ENCODE measurements at regions not wholly inside any gene's neighbourhood (a gene's known extent, or its start where the extent isn't known, plus 50 kb on each side); places are given as distances from the start of the nearest gene placed in this dataset.

DNA sequence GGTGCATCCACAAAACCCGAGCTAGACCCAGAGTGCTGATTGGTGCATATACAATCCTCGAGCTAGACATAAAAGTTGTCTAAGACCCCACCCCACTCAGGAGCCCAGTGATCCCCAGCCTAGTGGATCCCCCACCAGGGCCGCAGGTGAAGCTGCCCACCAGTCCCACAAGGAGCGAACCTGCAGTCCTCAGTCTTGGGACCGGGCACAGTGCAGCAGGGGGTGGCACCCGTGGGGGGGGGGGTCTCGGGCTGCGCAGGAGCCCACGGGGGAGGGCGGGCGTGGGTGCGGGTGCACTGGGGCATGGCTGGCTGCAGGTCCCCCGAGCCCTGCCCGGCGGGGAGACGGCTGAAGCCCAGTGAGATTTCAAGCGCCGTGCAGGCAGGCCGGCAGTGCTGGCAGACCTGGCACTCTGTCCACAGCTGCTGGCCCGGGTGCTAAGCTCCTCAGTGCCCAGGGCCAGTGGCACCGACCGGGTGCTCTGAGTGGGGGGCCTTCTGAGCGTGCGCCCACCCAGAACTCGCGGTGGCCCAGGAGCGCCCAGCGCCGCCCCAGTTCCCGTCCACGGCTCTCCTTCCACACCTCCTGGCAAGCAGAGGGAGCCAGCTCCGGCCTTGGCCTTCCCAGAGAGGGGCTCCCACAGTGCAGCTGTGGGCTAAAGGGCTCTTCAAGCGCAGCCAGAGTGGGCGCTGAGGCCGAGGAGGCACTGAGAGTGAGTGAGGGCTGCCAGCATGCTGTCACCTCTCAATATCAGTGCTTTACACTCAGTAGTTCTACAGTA, 989.1 kb downstream of the FAM181B start:
- in situ Hi-C loops (cut with MboI; ENCODE audit: low pct_unique_long_range_greater_than_20kb, low sequenced_read_pairs): no loop called here

DNA sequence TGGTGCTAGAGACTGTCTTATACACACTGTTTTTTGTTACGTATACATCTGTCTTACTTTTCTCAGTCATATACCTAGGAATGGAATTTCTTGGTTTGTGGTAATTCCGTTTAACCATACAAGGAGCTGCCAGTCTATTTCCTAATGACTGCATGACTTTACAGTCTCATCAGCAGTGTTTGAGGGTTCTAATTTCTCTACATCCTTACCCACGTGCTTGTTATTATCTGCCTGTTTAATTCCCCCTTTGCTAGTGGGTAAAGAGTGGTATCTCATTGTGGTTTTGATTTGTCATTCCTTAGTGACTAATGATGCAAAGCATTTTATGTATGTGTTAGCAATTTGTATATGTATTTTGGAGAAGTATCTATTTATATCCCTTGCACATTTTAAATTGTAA, 1008.0 kb downstream of the FAM181B start:
- in situ Hi-C loops (cut with MboI; ENCODE audit: low pct_unique_long_range_greater_than_20kb, low sequenced_read_pairs): no loop called here
- DNase-seq: no peak

More for the DNA sequence above, 989.1 kb downstream of the FAM181B start:
- DNase-seq: no peak

DNA sequence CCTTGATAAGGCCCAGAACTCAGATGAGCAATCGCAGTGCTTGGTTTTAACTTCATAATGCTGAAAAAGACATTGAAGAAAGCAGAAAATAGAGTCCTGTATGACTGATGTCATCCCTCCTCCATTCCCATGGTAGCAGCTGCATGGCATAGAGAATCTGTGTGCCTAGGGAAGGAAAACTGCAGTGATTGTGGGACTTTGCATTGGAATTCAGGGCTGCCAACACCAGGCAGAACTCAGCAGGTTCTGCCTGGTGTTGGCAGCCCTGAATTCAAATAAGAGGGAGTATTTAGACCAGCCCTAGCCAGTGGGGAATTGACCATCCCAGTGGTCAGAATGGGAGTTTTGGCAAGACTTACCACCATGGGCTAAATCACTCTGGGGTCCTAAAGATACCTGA, 1016.0 kb downstream of the FAM181B start:
- in situ Hi-C loops (cut with MboI; ENCODE audit: low pct_unique_long_range_greater_than_20kb, low sequenced_read_pairs): no loop called here
- no peak for DNase-seq

DNA sequence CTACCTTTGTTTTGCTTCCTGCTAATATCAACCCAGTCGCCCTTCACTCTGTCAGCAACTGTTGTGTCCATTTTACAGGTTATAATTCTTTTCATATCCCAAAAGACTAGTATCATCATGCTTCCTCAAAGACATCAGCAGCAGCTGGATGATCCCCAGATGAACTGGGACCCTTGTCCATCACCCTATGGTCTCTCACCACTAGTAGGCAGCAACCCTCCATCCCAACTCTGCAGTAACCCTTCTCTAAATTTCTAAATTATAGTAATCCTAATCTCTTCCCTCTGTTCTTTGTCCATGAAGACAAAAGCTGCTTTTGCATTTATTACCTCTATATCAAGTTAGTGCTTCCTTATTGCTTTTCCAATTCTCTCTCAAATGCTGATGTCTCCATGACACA, 1025.8 kb downstream of the FAM181B start:
- in situ Hi-C loops (cut with MboI; ENCODE audit: low pct_unique_long_range_greater_than_20kb, low sequenced_read_pairs): no loop called here
- no peak for DNase-seq

DNA sequence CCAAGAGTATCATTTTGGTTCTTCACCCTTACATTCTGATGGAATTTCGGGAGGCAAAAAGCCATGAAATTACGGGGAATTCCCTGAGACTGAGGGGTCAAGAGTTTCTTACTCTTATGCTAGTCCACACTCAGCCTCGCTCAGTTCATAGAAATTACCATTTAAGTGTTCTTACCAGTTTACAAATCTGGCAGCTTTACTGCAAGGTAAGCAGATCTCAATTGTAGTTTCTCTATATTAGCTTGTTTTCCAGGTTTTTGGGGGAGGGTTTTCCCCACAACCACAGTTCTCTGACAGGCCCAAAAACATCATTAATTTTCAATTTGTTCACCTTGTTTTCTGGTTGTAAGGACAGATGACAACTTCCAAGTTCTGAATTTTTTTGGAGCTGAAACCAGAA, 1028.4 kb downstream of the FAM181B start:
- in situ Hi-C loops (cut with MboI; ENCODE audit: low pct_unique_long_range_greater_than_20kb, low sequenced_read_pairs): no loop called here
- DNase-seq: no peak

GRCh38 chr11:81700076-81700475, 1033.6 kb downstream of the FAM181B start:
- DNase-seq: no peak
- in situ Hi-C loops (cut with MboI; ENCODE audit: low pct_unique_long_range_greater_than_20kb, low sequenced_read_pairs): no loop called here

DNA sequence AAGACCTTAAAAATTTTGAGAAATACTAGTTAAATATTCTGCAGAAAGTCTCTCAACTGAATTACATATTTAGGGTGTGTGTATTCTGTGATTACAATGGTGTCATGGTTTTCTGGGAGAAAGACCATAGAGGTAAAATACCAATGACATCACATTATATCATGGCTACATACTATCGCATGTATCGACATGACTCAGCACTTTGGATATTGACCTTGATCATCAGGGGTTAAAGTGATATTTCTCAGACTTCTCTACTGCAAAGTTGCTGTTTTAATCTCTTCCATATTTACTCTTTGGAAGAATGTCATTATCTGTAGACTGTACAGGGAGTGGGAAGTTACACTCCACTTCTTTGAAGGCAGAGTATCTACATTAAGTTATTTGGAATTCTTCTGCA, 1046.6 kb downstream of the FAM181B start:
- DNase-seq: no peak
- in situ Hi-C loops (cut with MboI; ENCODE audit: low pct_unique_long_range_greater_than_20kb, low sequenced_read_pairs): no loop called here

GRCh38 chr11:81674211-81674610, 1059.5 kb downstream of the FAM181B start:
- in situ Hi-C loops (cut with MboI; ENCODE audit: low pct_unique_long_range_greater_than_20kb, low sequenced_read_pairs): no loop called here
- no peak for DNase-seq

DNA sequence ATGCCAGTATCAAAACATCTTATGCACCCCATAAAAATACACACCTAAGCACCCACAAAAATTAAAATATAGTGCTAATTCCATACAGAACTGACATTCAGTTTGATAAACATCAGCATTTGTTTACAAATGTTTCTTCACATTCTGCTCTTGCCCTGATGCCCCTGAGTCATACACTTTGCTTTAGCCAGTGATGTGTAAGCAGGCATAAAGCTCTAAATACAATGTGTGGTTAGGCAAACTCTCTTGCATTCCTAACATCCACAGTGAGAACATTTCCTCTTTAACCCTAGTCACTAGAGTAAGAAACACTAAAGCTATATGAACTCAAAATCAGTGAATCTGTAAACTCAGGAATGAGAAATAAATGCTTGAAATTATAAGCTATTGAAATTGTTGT, 1060.7 kb downstream of the FAM181B start:
- in situ Hi-C loops (cut with MboI; ENCODE audit: low pct_unique_long_range_greater_than_20kb, low sequenced_read_pairs): no loop called here

DNA sequence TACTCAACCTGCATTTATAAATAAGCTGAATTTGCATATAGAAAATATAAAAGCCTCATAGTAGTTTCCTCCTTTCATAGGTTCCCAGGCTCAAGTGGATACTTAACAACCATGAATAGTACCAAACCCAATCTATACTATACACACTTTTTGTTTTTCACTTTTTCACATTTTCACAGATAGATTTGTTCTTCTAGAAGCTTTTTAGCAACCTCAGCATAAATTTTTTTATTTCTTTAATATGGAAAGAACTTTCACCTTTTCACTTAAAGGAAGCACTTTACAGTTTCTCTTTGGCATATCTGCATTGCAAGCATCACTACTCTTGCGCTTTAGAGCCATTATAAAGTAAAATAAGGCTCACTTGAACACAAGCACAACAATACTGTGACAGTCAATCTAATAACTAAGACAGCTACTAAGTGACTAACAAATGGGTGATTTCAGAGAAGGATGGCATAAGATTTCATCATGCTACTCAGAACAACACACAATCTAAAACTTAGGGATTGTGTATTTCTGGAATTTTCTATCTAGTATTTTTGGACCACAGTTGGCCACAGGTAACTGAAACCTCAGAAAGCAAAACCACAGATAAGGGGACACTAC, 1063.6 kb downstream of the FAM181B start:
- in situ Hi-C loops (cut with MboI; ENCODE audit: low pct_unique_long_range_greater_than_20kb, low sequenced_read_pairs): no loop called here
- no peak for DNase-seq

More for the DNA sequence above, 1060.7 kb downstream of the FAM181B start:
- no peak for DNase-seq

DNA sequence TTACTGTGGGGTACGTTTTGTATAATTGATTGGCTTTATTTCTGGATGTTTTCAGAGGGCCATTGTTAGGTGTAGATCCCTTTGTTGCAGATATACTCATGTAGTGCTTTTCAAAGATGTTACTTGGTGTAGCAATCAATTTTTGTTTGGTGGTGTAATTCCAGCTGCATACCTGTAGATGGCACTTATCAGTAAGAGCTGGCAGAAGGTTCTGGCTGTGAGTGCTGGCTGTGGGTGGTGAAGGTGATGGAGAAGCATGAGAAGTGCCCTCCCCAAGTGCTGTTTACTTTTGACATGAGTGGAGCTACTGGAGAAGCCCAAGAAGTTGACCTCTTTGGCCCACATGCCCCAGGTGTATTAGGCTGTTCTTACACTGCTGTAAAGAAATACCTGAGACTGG, 1074.9 kb downstream of the FAM181B start:
- in situ Hi-C loops (cut with MboI; ENCODE audit: low pct_unique_long_range_greater_than_20kb, low sequenced_read_pairs): no loop called here
- DNase-seq: peak; percentile 19

DNA sequence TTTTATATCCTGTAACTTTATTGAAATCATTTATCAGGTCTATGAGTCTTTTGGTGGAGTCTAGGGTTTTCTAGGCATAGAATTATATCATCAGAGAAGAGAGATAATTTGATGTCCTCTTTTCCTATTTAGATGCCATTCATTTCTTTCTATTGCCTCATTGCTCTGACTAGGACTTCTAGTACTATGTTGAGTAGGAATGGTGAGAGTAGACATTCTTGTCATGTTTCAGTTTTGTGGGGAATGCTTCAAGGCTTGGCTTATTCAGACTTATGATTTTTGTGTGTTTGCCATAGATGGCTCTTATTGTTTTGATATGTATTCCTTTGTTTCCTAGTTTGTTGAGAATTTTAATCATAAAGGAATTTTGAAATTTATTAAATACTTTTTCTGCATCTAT, 1078.3 kb downstream of the FAM181B start:
- no peak for DNase-seq
- in situ Hi-C loops (cut with MboI; ENCODE audit: low pct_unique_long_range_greater_than_20kb, low sequenced_read_pairs): no loop called here

DNA sequence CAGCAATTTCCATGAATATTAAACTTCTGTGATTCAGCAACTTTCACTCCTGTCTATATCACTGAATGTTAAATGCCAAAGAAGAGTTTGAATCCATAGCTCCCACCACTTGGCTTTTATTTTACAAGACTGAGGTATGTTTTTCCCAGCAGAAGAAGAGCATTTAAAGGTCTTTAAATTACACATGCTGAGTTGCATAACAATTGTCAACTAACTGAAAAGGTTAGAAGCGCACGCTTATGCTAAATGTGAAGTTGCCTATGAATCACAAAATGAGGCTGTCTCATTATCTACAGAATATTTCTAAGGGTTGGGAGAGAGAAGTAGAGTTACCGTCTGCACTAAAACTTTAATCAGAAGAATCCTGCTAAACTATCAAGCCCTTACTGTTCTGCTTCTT, 1086.3 kb downstream of the FAM181B start:
- in situ Hi-C loops (cut with MboI; ENCODE audit: low pct_unique_long_range_greater_than_20kb, low sequenced_read_pairs): no loop called here
- no peak for DNase-seq

DNA sequence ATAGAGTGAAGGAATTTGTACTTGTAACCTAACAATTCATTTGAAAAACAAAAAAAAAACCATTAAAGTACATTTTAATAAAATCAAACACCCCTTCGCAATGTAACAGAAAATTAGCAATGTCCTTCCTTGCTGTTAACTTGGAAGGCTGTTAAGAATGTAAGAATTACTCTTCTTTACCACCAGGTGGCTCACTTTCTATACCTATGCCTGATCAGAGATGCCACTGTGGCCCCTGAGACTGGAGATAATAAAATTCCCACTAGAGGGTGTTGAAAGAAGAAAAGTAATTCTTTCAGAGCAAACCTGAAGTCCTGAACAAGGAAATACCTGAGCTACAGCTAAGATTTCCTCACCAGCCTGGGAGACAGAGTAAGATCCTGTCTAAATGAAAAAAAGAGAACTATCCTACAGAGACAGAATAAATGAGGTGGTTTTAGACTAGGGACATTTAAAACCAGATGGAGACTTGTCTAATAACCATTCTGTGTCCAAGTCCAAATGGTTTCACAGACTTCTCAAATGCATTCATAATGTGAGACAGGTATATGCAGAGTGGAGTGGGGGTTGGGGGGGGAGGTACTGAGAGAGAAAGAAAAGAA, 1089.3 kb downstream of the FAM181B start:
- in situ Hi-C loops (cut with MboI; ENCODE audit: low pct_unique_long_range_greater_than_20kb, low sequenced_read_pairs): no loop called here

DNA sequence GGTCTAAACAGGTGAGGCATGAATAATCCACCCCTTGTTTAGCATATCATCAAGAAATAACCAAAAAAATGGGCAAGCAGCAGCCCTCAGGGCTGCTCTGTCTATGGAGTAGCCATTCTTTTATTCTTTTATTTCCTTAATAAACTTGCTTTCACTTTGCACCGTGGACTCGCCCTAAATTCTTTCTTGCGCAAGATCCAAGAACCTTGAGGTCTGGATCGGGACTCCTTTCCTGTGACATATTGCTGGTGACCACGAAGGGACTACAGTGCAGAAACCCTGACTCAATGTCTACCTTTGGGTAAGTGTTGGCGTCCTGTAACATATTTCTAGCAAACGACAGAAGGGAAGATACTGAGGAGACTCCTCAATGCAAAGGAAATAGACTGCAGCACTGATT, 1099.2 kb downstream of the FAM181B start:
- no peak for DNase-seq
- in situ Hi-C loops (cut with MboI; ENCODE audit: low pct_unique_long_range_greater_than_20kb, low sequenced_read_pairs): no loop called here

More for the DNA sequence above, 1089.3 kb downstream of the FAM181B start:
- DNase-seq: peak; percentile 54

- no peak for DNase-seq
- in situ Hi-C loops (cut with MboI; ENCODE audit: low pct_unique_long_range_greater_than_20kb, low sequenced_read_pairs): no loop called here
These were observed 1131.2 kb downstream of the FAM181B start for GRCh38 chr11:81602508-81602907.

- no peak for DNase-seq
- in situ Hi-C loops (cut with MboI; ENCODE audit: low pct_unique_long_range_greater_than_20kb, low sequenced_read_pairs): no loop called here
These were observed 1137.0 kb downstream of the FAM181B start for GRCh38 chr11:81596704-81597103.

- in situ Hi-C loops (cut with MboI; ENCODE audit: low pct_unique_long_range_greater_than_20kb, low sequenced_read_pairs): no loop called here
- no peak for DNase-seq
These were observed 1148.2 kb downstream of the FAM181B start for GRCh38 chr11:81585390-81585933.

DNA sequence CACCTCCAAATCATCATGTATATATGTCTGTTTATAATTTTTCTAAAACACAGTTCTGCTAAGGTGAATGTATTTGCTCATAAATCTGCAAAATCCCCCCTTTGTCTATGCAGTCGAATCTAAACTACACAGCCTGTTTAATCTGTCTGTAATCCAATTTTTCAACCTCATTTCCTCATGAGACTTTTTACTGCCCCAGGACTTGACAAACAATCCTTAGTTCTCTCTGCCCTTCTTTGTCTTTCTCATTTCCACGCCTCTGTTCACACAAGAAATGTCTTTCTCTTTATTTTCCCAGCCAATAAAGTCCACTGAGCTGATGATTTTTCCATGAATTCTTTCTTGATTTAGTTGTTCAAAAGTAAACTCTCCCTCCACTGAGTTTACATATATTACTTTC, 1154.3 kb downstream of the FAM181B start:
- in situ Hi-C loops (cut with MboI; ENCODE audit: low pct_unique_long_range_greater_than_20kb, low sequenced_read_pairs): no loop called here
- no peak for DNase-seq

- no peak for DNase-seq
- in situ Hi-C loops (cut with MboI; ENCODE audit: low pct_unique_long_range_greater_than_20kb, low sequenced_read_pairs): no loop called here
These were observed 1155.1 kb downstream of the FAM181B start for GRCh38 chr11:81578571-81578970.
